ENCODE measurements at regions not wholly inside any gene's neighbourhood (a gene's known extent, or its start where the extent isn't known, plus 50 kb on each side); places are given as distances from the start of the nearest gene placed in this dataset.

DNA sequence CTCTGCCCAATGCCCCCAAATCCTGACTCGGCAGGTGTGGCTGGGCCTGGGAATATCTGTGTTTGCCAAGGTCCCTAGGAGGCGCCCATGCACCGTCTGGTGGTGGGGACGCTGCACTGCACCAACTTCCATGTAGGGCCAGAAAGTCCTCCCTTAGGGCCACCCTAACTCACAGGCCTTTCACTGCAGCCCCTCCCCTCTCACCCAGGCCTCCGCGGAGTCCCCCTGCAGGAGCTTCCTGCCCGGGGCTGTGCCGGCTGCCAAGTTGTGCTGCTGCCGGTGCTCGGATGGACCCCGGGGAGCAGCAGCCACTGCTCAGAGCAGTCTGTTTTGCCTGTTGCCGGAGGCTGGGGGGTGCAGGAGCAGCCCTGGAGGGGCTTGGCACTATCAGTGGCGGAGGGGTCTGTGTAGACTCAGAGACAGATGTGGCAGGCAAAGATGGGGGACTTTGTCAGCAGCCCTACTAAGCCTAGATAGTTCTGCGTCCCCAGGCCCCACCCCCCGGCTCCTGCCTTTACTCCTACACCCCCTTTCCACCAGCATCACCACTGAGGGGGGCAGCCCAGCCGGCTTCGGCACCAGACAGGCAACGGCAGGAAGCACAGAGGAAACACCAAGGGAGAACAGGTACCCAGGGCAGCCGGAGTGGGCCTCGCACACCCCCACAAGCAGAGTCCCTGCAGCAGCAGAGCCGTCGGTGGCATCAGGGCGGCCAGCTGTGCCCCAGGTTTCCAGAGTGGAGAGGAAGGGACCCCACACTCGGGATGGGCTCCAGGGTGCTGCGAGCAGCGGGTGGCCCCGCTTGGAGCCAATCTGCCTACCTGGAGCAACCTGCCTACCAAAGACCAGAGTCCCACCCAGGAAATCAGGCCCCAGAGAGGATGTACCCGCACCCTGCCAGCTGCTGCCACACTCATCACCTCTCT, 124.3 kb downstream of the TRIM29 start:
- DNase-seq: peak; percentile 79 to 97

DNA sequence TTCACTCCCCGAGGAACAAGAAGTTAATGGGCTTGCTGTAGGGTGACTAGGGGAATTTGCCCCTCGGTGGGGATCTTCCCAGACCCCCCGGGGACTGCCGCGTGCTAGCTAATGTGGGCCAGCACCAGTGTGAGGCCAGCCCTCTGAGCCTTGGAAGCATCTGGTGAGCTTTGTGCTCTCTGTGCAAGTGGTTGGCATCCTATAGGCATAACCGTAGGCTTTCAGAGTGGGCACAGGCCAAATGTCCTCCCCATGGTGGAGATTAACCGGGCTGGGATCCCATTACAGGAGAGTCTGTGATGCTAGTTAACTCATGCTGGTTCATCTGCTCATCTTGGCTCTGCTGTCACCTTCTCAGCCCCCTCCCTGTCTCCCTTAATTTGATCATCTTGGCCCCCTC, 125.7 kb downstream of the TRIM29 start:
- no peak for DNase-seq

DNA sequence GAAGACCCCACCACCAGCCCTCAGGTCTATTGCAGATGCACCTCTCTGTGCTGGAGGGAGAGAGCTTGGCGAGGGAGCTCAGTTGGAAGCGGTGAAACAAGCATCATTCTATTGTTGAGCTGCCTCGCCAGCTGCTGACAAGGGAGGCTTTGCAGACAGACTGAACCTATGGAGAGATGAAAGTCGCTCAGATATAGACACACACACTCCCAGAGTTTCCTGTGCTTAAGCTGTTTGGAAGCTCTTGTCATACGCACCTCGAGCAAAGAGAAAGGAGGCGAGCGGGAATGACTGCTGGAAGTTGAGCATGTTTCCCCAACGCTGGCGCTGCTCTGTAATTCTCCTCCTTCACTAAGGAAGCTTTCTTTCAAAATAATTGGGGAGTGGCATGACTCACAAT, 126.1 kb downstream of the TRIM29 start:
- no peak for DNase-seq

DNA sequence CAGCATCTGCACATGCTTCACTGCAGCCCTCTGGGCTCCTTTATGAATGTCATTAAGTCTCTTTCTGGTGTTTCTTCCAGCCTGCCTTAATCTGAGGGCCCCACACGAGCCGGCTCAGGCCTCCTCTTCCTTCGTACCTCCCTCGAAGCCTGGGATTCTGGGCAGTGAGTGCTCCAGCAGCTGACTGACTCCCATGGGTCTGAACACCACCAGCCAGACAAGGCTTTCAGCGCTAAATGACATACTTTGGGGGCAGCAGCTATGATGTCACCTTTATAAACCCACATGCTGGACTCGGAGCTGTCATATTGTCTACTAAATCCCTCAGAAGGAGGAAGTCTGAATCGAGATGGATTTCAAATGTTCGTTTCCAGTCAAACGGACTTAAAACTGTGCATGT, 127.1 kb downstream of the TRIM29 start:
- no peak for DNase-seq

DNA sequence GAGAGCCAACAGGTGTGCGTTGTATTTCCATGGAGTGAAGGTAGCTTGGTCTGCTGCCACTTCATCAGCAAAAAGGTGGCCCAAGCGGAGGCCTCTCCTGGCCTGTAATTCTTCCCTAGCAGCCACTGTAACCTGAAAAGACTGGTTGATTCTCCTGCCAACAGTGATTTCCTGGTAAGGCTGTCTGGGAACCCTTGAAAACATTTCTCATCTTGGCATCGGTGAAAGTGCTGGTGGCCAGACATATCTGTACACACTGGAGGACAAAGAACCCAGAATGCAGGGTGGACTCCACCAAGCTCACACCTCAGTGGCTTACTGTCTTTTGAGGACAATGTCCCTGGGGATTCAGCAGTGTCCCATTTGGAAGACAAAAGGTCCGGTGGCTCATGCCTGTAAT, 128.0 kb downstream of the TRIM29 start:
- no peak for DNase-seq

DNA sequence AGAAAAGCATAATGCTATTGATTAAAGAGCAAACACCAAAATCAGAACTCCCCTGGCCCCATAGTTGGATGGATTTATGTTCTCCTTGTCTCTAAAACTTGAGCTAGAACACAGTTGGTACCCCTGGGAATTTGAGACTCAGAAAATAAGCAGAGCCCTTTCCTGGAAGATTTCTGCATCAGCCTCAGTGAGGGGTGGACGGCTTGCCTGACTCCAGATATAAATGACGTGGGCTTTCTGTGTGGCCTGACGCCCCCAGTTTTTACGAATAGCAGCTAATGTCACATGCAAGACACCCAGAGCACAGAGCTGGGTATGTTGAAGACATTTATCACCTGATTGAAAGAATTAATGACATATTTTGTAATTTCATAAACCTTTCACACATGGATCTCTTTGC, 130.8 kb downstream of the TRIM29 start:
- no peak for DNase-seq

GRCh38 chr11:120004723-120005122, 133.2 kb downstream of the TRIM29 start:
- no peak for DNase-seq

DNA sequence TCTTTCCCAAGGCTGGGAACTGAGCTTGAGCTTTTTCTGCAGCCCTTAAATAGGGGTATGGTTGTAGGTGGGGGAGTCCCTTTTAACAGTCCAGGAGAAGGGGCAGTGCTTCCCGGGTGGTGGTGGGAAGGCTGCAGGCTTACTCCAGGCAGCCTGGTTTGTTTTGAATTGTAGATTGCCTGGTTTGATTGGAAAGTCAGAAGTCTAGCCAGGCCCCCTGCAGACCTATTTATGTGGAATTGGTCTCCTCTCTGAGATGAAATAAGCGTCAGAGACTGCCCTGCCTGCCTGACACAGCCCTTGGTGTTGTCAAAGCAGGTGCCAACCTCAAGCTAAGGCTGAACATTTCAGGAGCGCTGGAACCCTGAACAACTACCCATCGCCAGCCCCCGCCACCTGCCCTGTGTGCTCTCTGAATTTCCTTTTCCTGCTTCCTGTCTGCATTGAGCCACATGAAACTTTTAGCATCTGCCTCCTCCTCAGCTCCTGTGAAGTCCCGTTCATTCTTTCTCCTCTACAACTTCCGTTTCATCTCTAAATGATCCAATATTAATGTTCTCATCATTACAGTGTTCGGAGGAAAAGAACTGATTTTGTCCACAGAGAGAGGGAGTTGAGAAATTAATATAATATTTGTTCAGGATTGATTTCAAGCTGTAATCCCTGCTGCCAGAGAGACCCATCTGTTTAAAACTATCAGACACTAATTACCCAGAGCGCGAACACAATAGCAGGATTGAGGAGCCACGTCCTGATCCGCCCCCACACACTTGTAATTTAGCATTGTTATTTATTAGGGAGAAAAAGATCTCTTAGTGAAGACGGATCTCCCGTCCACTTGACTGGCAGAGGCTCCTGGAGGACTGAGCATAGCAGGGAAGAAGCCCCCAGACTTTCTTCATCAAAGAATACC, 136.5 kb downstream of the TRIM29 start:
- DNase-seq: no peak

DNA sequence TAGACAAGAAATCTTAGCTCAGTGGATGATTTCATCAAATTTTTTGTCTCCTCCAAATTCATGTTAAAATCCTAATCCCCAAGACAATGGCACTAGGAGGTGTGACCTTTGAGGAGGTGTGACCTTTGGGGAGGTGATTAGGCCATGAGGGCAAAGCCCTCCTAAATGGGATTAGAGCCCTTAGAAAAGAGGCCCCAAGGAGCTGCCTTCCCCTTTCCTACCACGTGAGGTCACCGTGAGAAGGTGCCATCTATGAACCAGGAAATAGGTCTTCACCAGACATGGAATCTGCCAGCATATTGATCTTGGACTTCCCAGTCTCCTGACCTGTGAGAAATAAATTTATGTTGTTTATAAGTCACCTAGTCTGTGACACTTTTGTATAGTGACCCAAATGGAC, 138.7 kb downstream of the TRIM29 start:
- DNase-seq: peak in 1 of 2 experiments; percentile 62

- no peak for DNase-seq
These were observed 141.4 kb downstream of the TRIM29 start for GRCh38 chr11:119996556-119996955.

DNA sequence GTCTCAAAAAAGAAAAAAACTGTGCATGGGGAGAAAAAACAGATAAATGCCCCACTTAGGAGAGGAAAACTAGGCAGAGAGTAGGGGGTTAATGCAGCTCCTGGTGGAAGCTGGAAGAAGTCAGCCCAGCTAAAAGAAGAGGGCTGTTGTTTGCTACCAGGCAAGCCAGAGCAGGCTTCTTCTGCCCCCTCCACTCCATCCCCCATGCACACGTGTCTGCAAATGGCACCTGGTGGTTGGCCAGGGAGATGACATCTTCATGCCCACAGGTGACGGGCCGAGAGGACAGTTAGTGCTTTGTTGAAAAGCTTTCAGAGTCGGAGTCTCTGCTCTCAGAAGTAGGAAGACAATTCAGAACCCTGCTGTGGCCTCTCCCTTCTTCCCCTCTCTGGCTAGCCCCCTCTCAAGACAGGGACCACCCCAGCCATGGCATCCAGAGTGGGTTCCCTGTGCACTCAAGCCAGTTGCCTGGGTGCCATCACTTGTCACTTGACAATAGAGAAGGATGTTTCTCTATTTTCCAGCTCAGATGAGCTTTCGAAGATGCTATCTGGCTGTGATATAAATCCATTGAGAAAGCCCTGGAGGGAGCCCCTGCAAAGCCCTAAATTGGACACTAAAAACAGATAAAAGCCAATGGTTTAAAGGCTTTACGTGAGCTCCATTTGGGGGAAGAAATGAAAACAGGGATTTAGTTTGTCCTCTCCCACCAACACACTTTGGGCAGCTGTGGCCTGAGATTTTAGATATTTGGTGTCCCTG, 142.0 kb downstream of the TRIM29 start:
- peak; percentile 74 to 86 for DNase-seq

GRCh38 chr11:119993722-119994121, 144.2 kb downstream of the TRIM29 start:
- DNase-seq: peak; percentile 99 to 100

- no peak for DNase-seq
These were observed 145.5 kb downstream of the TRIM29 start for GRCh38 chr11:119992171-119993051.

- DNase-seq: peak; percentile 44 to 84
These were observed 146.2 kb downstream of the TRIM29 start for GRCh38 chr11:119991669-119992068.

DNA sequence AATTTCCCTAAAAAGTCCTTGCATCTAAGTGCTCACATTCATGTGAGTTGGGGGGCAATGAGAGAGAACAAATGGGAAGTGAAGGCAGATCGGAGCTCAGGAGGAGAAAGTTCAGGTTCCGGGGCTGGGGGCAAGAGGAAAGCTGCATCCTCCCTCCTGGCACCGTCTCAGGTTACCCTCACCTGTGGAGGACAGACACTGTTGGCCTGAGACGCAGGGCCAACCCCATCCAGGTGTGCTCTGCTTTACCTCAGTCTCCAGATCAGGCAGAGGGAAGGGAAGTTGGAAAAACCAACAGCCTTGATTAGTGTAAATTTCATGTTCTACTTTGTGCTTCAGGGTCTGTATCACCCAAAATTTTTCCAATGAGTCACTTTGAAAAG, 146.9 kb downstream of the TRIM29 start:
- DNase-seq: peak in 1 of 2 experiments; percentile 44

DNA sequence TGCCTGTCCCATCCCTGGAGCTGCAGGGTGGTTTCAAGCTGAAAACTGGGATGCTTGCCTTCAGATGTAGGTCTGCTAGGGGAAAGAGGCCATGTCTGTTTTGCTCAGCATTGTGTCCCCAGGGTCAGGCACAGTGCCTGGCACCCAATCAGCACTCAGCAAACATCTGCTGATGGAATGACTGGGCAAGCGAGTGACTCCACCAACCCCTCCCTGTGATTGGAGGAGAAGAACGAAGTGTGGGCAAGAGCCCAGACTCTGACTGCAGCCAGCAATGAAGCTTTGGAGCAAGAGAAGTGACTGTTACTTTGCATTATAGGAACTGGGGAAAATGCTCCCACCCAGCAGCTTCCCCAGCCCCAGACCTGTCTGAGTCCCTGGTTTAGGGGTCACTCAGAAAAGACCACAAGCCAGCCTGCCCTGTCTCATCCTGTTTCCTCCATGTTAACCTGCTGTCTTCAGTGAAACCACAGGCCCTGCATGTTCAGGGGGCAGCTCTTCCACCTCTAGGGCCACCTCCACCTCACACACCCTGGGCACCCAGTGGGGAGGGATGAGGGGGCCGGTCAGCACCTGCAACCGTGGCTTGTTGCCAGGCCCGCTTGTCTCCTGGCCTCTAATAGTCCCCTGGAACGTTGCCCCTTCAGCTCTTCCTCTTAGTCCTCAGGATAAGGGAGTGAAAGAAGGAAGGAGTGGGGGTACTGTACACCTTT, 147.4 kb downstream of the TRIM29 start:
- DNase-seq: no peak

- no peak for DNase-seq
These were observed 148.6 kb downstream of the TRIM29 start for GRCh38 chr11:119989159-119989821.

GRCh38 chr11:119985551-119985950, 152.4 kb downstream of the TRIM29 start:
- DNase-seq: no peak

GRCh38 chr11:119983816-119984215, 154.1 kb downstream of the TRIM29 start:
- no peak for DNase-seq

- no peak for DNase-seq
These were observed 154.6 kb downstream of the TRIM29 start for GRCh38 chr11:119983240-119983732.

All from NCI-H526 (cell line).